ENCODE measurements at regions not wholly inside any gene's neighbourhood (a gene's known extent, or its start where the extent isn't known, plus 50 kb on each side); places are given as distances from the start of the nearest gene placed in this dataset.

DNA sequence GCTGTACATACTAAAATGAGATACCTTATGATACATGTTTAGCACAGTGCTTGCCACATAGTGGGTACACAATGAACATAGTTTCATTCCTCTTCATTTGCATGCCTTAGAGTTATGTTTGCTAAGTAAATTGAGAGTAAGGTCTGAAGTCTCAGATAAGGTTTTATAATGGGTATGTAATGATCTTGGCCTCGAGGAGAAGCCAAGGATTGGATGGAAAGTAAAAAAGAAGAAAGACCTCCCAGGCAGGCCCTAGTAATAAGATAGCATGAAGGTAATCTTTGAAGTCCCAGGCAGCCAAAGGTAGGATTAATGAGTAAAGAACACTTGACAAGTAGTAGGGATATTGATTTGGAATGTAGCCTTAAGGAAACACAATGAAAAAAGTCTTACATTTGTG lies 55.8 kb upstream of the TSPAN7 start:
- TF ChIP-seq, protein P1, sequence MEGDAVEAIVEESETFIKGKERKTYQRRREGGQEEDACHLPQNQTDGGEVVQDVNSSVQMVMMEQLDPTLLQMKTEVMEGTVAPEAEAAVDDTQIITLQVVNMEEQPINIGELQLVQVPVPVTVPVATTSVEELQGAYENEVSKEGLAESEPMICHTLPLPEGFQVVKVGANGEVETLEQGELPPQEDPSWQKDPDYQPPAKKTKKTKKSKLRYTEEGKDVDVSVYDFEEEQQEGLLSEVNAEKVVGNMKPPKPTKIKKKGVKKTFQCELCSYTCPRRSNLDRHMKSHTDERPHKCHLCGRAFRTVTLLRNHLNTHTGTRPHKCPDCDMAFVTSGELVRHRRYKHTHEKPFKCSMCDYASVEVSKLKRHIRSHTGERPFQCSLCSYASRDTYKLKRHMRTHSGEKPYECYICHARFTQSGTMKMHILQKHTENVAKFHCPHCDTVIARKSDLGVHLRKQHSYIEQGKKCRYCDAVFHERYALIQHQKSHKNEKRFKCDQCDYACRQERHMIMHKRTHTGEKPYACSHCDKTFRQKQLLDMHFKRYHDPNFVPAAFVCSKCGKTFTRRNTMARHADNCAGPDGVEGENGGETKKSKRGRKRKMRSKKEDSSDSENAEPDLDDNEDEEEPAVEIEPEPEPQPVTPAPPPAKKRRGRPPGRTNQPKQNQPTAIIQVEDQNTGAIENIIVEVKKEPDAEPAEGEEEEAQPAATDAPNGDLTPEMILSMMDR (conservative IDR thresholded peaks at IDR 0.05; ENCODE audit: low read depth, low read length), result no peak
- TF ChIP-seq, protein P2, sequence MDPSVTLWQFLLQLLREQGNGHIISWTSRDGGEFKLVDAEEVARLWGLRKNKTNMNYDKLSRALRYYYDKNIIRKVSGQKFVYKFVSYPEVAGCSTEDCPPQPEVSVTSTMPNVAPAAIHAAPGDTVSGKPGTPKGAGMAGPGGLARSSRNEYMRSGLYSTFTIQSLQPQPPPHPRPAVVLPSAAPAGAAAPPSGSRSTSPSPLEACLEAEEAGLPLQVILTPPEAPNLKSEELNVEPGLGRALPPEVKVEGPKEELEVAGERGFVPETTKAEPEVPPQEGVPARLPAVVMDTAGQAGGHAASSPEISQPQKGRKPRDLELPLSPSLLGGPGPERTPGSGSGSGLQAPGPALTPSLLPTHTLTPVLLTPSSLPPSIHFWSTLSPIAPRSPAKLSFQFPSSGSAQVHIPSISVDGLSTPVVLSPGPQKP (IDR thresholded peaks at IDR 0.05; ENCODE audit: borderline replicate concordance, low read depth, low read length), result no peak
- TF ChIP-seq SMC3 (IDR thresholded peaks at IDR 0.05; ENCODE audit: low read depth, low read length) (no peak), POLR2A (IDR thresholded peaks at IDR 0.05; ENCODE audit: low read depth, low read length) (no peak)
